CD4-positive, alpha-beta memory T cell (primary cell): ENCODE measurements at regions not wholly inside any gene's neighbourhood (a gene's known extent, or its start where the extent isn't known, plus 50 kb on each side); places are given as distances from the start of the nearest gene placed in this dataset.
"Not testable (repeated sequence)": the region's sequence is repeated elsewhere in the genome, so short reads cannot be mapped to it uniquely, and the experiment has no call there.

Experiments used
- CTCF ChIA-PET: fragments of 350-600 bp; sonication (Branson Sonifier 250); formaldehyde crosslinking; loops from one replicate; lab custom pipeline; 2021; ENCODE audit warnings: inconsistent platforms; ENCODE audit not compliant: partially characterized antibody; lab: Charles Lee
- POLR2A ChIA-PET: fragments of 350-600 bp; sonication (Branson Sonifier 250); formaldehyde crosslinking; loops from one replicate; lab custom pipeline; 2021; ENCODE audit not compliant: partially characterized antibody; lab: Charles Lee
- DNase-seq, 5 donors: peaks; one replicate each; pipeline versions ENCODE4 v3.0.0 to v3.0.0-alpha.2; 2020 to 2022; ENCODE audit warnings: mixed read lengths in 1 of 5
- H3K27ac ChIP-seq: one replicate; pipeline ENCODE4 v1.7.0; 2013; ENCODE audit warnings: low read depth, low read length
- H3K27me3 ChIP-seq: 2 replicates; pipeline ENCODE4 v1.7.0; 2013; ENCODE audit warnings: mild to moderate bottlenecking, low read length, moderate library complexity; ENCODE audit not compliant: insufficient read depth
- H3K36me3 ChIP-seq: 2 replicates; pipeline ENCODE4 v1.7.0; 2013; ENCODE audit warnings: mild to moderate bottlenecking, low read length, moderate library complexity; ENCODE audit not compliant: insufficient read depth
- H3K4me1 ChIP-seq: 2 replicates; pipeline ENCODE4 v1.7.0; 2013; ENCODE audit warnings: mild to moderate bottlenecking, low read length, moderate library complexity; ENCODE audit not compliant: insufficient read depth
- H3K4me3 ChIP-seq, 2 donors: one replicate each; pipeline ENCODE4 v1.7.0; 2013; ENCODE audit warnings: low read length in 2 of 2, mild to moderate bottlenecking in 1 of 2
- H3K9me3 ChIP-seq, 2 donors: one replicate each; pipeline ENCODE4 v1.7.0; 2013; ENCODE audit warnings: low read length in 2 of 2, control low read depth in 1 of 2; ENCODE audit not compliant: control insufficient read depth in 1 of 2
- H3K27ac Mint-ChIP-seq, 7 donors: one replicate each; pipeline ENCODE4 v1.8.0; 2020 to 2021; ENCODE audit warnings: mixed read lengths in 7 of 7, mild to moderate bottlenecking in 6 of 7, inconsistent platforms in 3 of 7, moderate library complexity in 3 of 7
- H3K27me3 Mint-ChIP-seq, 2 donors: one replicate each; pipeline ENCODE4 v1.8.0; 2020 to 2021; ENCODE audit warnings: mixed read lengths in 2 of 2
- H3K36me3 Mint-ChIP-seq, 2 donors: one replicate each; pipeline ENCODE4 v1.8.0; 2020 to 2021; ENCODE audit warnings: mixed read lengths in 2 of 2, inconsistent platforms in 1 of 2, mild to moderate bottlenecking in 1 of 2
- H3K4me1 Mint-ChIP-seq, 4 donors: one replicate each; pipeline ENCODE4 v1.8.0; 2020 to 2021; ENCODE audit warnings: mixed read lengths in 4 of 4, mild to moderate bottlenecking in 1 of 4
- H3K4me3 Mint-ChIP-seq, 8 donors: one replicate each; pipeline ENCODE4 v1.8.0; 2020 to 2021; ENCODE audit warnings: mixed read lengths in 8 of 8, mild to moderate bottlenecking in 7 of 8, moderate library complexity in 6 of 8, inconsistent platforms in 3 of 8
- H3K9me3 Mint-ChIP-seq, 8 donors: one replicate each; pipeline ENCODE4 v1.8.0; 2020 to 2021; ENCODE audit warnings: mixed read lengths in 8 of 8, mild to moderate bottlenecking in 5 of 8, inconsistent platforms in 3 of 8, moderate library complexity in 1 of 8
- intact Hi-C: fragments of 100-400 bp; cut with micrococcal nuclease; formaldehyde crosslinking; loops from one replicate; pipeline ENCODE4 v1.15.1; 2023

DNA sequence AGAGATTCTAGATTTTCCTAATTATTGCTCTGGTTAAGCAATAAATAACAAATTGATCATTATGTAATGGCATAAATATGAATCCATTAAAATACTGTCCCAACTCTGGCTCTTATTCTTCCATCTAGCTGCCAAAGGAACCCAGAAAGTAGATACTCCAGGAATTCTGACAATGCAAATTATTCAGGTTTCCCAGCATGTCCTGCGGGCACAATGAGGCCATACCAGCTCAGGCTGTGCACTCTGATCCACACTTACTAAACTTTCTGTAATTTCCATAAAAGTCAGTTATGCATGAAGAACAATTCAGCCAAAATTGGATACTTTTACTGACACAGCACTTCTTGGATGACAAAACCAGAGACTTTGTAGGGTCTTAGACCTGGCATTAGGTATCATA, 576.3 kb downstream of the KCNH5 start:
- DNase-seq: no peak
- Mint-ChIP-seq H3K27ac (no peak overlapping the region), H3K9me3 (peaks cover 0 to 7% (median under 1%) of the 10 kb centered on the region in 8 donors), H3K27me3 (no peaks in the 10 kb centered on the region), H3K4me3 (no peak overlapping the region), H3K4me1 (no peaks in the 10 kb centered on the region), H3K36me3 (no peaks in the 10 kb centered on the region)
- Histone ChIP-seq H3K4me3 (no peak overlapping the region), H3K36me3 (no peaks in the 10 kb centered on the region), H3K9me3 (no peaks in the 10 kb centered on the region), H3K27ac (no peak overlapping the region), H3K4me1 (no peaks in the 10 kb centered on the region), H3K27me3 (no peaks in the 10 kb centered on the region)
- CTCF ChIA-PET: no interaction called here
- POLR2A ChIA-PET: no interaction called here
- intact Hi-C loops: no loop called here

DNA sequence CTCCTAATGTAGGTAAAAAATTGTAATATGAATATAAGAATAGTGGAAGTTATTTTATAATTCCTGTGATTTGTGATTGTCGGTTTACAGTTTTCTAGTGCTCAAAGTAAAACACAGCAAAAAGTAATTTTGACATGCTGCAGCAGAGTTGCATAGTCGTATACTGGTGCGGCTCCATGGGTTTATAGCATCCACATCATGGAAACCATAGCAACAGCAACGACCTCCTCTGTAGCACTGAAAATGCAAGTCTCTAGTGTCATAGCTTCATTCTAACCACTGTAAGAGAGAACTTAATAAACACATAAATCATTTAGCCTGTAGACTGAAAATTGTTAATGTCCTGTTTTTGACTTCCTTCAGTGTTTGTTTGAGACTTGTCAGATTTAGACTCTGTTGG, 574.3 kb downstream of the KCNH5 start:
- H3K4me3 Mint-ChIP-seq: no peak overlapping the region
- ChIA-PET POLR2A (no interaction called here), CTCF (no interaction called here)
- Histone ChIP-seq H3K4me3 (no peak overlapping the region), H3K27me3 (no peaks in the 10 kb centered on the region), H3K27ac (no peak overlapping the region), H3K4me1 (no peaks in the 10 kb centered on the region), H3K36me3 (no peaks in the 10 kb centered on the region), H3K9me3 (no peaks in the 10 kb centered on the region)
- H3K9me3 Mint-ChIP-seq: peaks cover 0 to 7% (median 0%) of the 10 kb centered on the region in 8 donors
- no peak overlapping the region for H3K27ac Mint-ChIP-seq
- DNase-seq: no peak
- H3K36me3 Mint-ChIP-seq: no peaks in the 10 kb centered on the region
- no peaks in the 10 kb centered on the region for H3K27me3 Mint-ChIP-seq
- no peaks in the 10 kb centered on the region for H3K4me1 Mint-ChIP-seq
- intact Hi-C loops: no loop called here

DNA sequence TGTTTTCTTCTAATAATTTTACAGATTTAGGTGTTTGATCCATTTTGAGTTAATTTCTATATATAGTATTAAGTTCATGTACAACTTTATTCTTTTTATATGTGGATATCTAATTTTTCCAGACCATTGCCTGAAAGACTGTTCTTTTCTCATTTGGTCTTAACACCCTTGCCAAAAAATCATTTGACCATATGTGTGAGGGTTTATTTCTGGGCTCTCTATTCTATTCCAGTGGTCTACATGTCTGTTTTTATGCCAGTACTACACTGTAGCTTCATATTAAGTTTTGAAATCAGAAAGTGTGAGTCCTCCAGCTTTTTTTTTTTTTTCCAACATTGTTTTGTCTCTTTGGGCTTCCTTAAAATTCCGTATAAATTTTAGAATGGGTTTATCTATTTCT, 554.1 kb downstream of the KCNH5 start:
- no peaks in the 10 kb centered on the region for H3K27me3 Mint-ChIP-seq
- H3K27ac ChIP-seq: no peak overlapping the region
- CTCF ChIA-PET: no interaction called here
- H3K9me3 ChIP-seq: no peaks in the 10 kb centered on the region
- no peaks in the 10 kb centered on the region for H3K4me1 Mint-ChIP-seq
- H3K4me3 ChIP-seq: no peak overlapping the region
- no peak overlapping the region for H3K27ac Mint-ChIP-seq
- peaks cover 2 to 21% (median 9%) of the 10 kb centered on the region in 8 donors for H3K9me3 Mint-ChIP-seq
- no peaks in the 10 kb centered on the region for H3K27me3 ChIP-seq
- intact Hi-C loops: no loop called here
- POLR2A ChIA-PET: no interaction called here
- DNase-seq: no peak
- no peaks in the 10 kb centered on the region for H3K4me1 ChIP-seq
- H3K36me3 ChIP-seq: no peaks in the 10 kb centered on the region
- H3K36me3 Mint-ChIP-seq: no peaks in the 10 kb centered on the region
- H3K4me3 Mint-ChIP-seq: no peak overlapping the region

DNA sequence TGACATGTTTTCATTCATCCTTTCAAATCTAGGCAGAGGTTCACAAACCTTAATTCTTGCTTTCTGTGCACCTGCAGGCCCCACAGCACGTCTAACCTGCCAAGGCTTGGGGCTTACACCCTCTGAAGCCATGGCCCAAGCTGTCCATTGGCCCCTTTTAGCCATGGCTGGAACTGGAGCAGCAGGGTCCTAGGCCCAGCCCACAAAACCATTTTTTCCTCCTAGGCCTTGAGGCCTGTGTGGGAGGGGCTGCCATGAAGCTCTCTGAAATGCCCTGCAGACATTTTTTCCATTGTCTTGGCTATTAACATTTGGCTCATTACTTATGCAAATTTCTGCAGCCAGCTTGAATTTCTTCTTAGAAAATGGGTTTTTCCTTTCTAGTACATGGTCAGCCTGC, 547.5 kb downstream of the KCNH5 start:
- no peak for DNase-seq
- intact Hi-C loops: no loop called here
- H3K9me3 Mint-ChIP-seq: peaks cover 4 to 53% (median 23%) of the 10 kb centered on the region in 8 donors

DNA sequence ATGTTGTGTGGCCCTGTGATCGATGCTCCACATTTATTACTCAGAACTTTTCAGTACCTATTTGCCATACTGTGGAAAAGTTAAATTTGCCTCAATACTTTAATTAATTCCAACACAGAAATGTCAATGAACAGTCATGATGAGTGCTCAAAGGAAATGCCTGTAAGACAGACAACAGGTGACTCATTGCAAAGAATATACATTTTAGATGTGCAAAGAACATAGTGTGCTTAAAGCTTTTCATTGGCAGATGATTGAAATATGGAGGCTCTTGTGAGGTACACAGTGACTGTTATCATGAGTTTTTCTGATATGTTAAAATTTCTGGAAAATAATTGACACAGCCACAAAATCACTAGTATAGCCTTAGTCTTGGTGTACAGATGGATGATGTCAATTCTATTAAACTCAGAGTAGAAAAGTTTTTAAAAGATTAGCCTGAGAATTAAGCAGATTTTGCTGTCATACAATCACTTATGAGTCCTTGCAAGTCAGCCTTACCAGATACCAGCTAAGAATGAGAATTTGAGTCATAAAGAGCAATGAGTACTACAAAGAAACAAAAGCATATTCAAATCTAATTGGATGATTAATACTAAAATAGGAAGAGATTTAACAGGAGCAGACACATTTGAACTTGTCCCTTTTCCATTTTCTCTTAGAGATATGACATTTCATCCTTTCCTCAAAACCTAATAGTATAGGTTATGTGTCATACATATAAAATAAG, 544.1 kb downstream of the KCNH5 start:
- no peak overlapping the region for H3K27ac Mint-ChIP-seq
- CTCF ChIA-PET: no interaction called here
- H3K4me3 Mint-ChIP-seq: no peak overlapping the region
- peaks cover 4 to 38% (median 18%) of the 10 kb centered on the region in 8 donors for H3K9me3 Mint-ChIP-seq
- H3K9me3 ChIP-seq: peaks cover 0 to 6% of the 10 kb centered on the region in 2 donors
- no peak overlapping the region for H3K4me3 ChIP-seq
- H3K27me3 ChIP-seq: no peaks in the 10 kb centered on the region
- no peaks in the 10 kb centered on the region for H3K36me3 ChIP-seq
- no peak for DNase-seq
- POLR2A ChIA-PET: no interaction called here
- intact Hi-C loops: no loop called here
- H3K36me3 Mint-ChIP-seq: no peaks in the 10 kb centered on the region
- no peaks in the 10 kb centered on the region for H3K4me1 ChIP-seq
- no peak overlapping the region for H3K27ac ChIP-seq
- no peaks in the 10 kb centered on the region for H3K27me3 Mint-ChIP-seq
- no peaks in the 10 kb centered on the region for H3K4me1 Mint-ChIP-seq

More for the DNA sequence above, 547.5 kb downstream of the KCNH5 start:
- H3K27me3 Mint-ChIP-seq: no peaks in the 10 kb centered on the region
- no peaks in the 10 kb centered on the region for H3K36me3 Mint-ChIP-seq
- Histone ChIP-seq H3K27me3 (no peaks in the 10 kb centered on the region), H3K4me3 (no peak overlapping the region), H3K36me3 (no peaks in the 10 kb centered on the region), H3K9me3 (peaks cover 0 to 6% of the 10 kb centered on the region in 2 donors), H3K27ac (no peak overlapping the region), H3K4me1 (no peaks in the 10 kb centered on the region)
- ChIA-PET CTCF (no interaction called here), POLR2A (no interaction called here)
- H3K4me3 Mint-ChIP-seq: no peak overlapping the region
- H3K4me1 Mint-ChIP-seq: no peaks in the 10 kb centered on the region
- no peak overlapping the region for H3K27ac Mint-ChIP-seq

DNA sequence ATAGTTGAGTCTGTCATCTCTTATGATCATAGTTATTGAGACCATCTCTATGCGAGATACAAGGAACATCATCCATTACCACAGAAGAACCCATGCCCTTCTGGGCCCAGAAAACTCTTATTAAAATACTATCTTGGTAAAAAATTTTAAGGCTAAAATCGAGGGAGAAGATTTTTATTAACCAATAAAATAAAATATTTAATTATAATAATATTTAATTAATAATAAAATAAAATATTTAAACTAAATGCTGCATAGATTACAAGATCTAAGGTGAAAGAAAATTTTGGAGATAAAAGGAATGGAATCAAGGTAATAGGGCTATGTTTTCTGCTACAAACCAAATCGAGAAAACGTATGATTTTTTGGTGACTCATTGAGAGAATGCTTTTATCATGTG, 540.2 kb downstream of the KCNH5 start:
- no peak overlapping the region for H3K27ac ChIP-seq
- ChIA-PET CTCF (no interaction called here), POLR2A (no interaction called here)
- no peaks in the 10 kb centered on the region for H3K36me3 Mint-ChIP-seq
- no peaks in the 10 kb centered on the region for H3K4me1 Mint-ChIP-seq
- H3K27me3 Mint-ChIP-seq: no peaks in the 10 kb centered on the region
- intact Hi-C loops: no loop called here
- no peak for DNase-seq
- H3K27me3 ChIP-seq: no peaks in the 10 kb centered on the region
- no peaks in the 10 kb centered on the region for H3K9me3 ChIP-seq
- peaks cover 0 to 31% (median 3%) of the 10 kb centered on the region in 8 donors for H3K9me3 Mint-ChIP-seq
- no peak overlapping the region for H3K4me3 ChIP-seq
- no peak overlapping the region for H3K27ac Mint-ChIP-seq
- H3K4me1 ChIP-seq: no peaks in the 10 kb centered on the region
- no peak overlapping the region for H3K4me3 Mint-ChIP-seq
- H3K36me3 ChIP-seq: no peaks in the 10 kb centered on the region

DNA sequence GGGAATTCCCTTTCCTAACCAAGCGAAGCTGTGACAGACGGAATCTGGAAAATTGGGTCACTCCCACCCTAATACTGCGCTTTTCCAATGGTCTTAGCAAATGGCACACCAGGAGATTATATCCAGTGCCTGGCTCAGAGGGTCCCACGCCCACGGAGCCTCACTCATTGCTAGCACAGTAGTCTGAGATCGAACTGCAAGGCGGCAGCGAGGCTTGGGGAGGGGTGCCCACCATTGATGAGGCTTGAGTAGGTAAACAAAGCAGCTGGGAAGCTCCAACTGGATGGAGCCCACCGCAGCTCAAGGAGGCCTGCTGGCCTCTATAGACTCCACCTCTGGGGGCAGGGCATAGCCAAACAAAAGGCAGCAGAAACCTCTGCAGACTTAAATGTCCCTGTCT, 523.9 kb downstream of the KCNH5 start:
- H3K4me1 ChIP-seq, H3K36me3 ChIP-seq, H3K4me3 Mint-ChIP-seq, H3K4me3 ChIP-seq, H3K36me3 Mint-ChIP-seq, H3K27me3 Mint-ChIP-seq, POLR2A ChIA-PET, H3K27ac ChIP-seq, H3K9me3 ChIP-seq, CTCF ChIA-PET, H3K27ac Mint-ChIP-seq, H3K4me1 Mint-ChIP-seq, DNase-seq, H3K27me3 ChIP-seq, intact Hi-C loops: not testable (repeated sequence)
- H3K9me3 Mint-ChIP-seq: peaks cover 2 to 39% (median 29%) of the 10 kb centered on the region in 8 donors
